ENCODE measurements at regions not wholly inside any gene's neighbourhood (a gene's known extent, or its start where the extent isn't known, plus 50 kb on each side); places are given as distances from the start of the nearest gene placed in this dataset.
"Not testable (repeated sequence)": the region's sequence is repeated elsewhere in the genome, so short reads cannot be mapped to it uniquely, and the experiment has no call there.

- TF ChIP-seq CTCF (conservative IDR thresholded peaks at IDR 0.05; ENCODE audit: low read depth, low read length) (no peak), EZH2 (IDR thresholded peaks at IDR 0.05; ENCODE audit: borderline replicate concordance, low read depth, low read length, poor library complexity, severe bottlenecking) (no peak)
- Histone ChIP-seq H3K9me3 (ENCODE audit: low read depth, low read length, poor library complexity, severe bottlenecking) (no peaks in the 10 kb centered on the region), H3K4me1 (ENCODE audit: insufficient read depth, low read length, poor library complexity, severe bottlenecking) (no peaks in the 10 kb centered on the region), H3K27me3 (replicated peaks; ENCODE audit: insufficient read depth, low read depth, low read length, poor library complexity) (no peaks in the 10 kb centered on the region), H3K4me3 (ENCODE audit: low read depth, low read length, poor library complexity, severe bottlenecking) (no peak overlapping the region), H3K27ac (ENCODE audit: low read depth, low read length, poor library complexity, severe bottlenecking) (no peak overlapping the region), H3K36me3 (ENCODE audit: insufficient read depth, low read length, poor library complexity, severe bottlenecking) (no peaks in the 10 kb centered on the region)
- BruUV-seq (replicated peaks), result no TSS peak
- DNase-seq (ENCODE audit: low spot score), result no peak
- ChIA-PET POLR2A (ENCODE audit: low non-redundant PET) (no interaction called here), CTCF (no interaction called here)
- intact Hi-C loops (cut with micrococcal nuclease; ENCODE audit: unreplicated experiment), result no loop called here
Observed at GRCh38 chr13:90510319-90510718, 837.2 kb upstream of the MIR17HG start.

GRCh38 chr13:90511903-90512302, 835.6 kb upstream of the MIR17HG start:
- no peak overlapping the region for H3K27ac ChIP-seq (ENCODE audit: low read depth, low read length, poor library complexity, severe bottlenecking)
- H3K4me1 ChIP-seq (ENCODE audit: insufficient read depth, low read length, poor library complexity, severe bottlenecking), result no peaks in the 10 kb centered on the region
- intact Hi-C loops (cut with micrococcal nuclease; ENCODE audit: unreplicated experiment), result no loop called here
- no peaks in the 10 kb centered on the region for H3K27me3 ChIP-seq (replicated peaks; ENCODE audit: insufficient read depth, low read depth, low read length, poor library complexity)
- H3K4me3 ChIP-seq (ENCODE audit: low read depth, low read length, poor library complexity, severe bottlenecking), result no peak overlapping the region
- no peaks in the 10 kb centered on the region for H3K36me3 ChIP-seq (ENCODE audit: insufficient read depth, low read length, poor library complexity, severe bottlenecking)
- CTCF ChIA-PET, result no interaction called here
- TF ChIP-seq EZH2 (IDR thresholded peaks at IDR 0.05; ENCODE audit: borderline replicate concordance, low read depth, low read length, poor library complexity, severe bottlenecking), result no peak
- TF ChIP-seq CTCF (conservative IDR thresholded peaks at IDR 0.05; ENCODE audit: low read depth, low read length), result no peak
- POLR2A ChIA-PET (ENCODE audit: low non-redundant PET), result no interaction called here
- no peak for DNase-seq (ENCODE audit: low spot score)
- H3K9me3 ChIP-seq (ENCODE audit: low read depth, low read length, poor library complexity, severe bottlenecking), result no peaks in the 10 kb centered on the region
- BruUV-seq (replicated peaks), result no TSS peak

- H3K4me1 ChIP-seq (ENCODE audit: insufficient read depth, low read length, poor library complexity, severe bottlenecking); DNase-seq (ENCODE audit: low spot score); intact Hi-C loops (cut with micrococcal nuclease; ENCODE audit: unreplicated experiment); H3K27ac ChIP-seq (ENCODE audit: low read depth, low read length, poor library complexity, severe bottlenecking); BruUV-seq (replicated peaks); H3K9me3 ChIP-seq (ENCODE audit: low read depth, low read length, poor library complexity, severe bottlenecking); CTCF ChIA-PET; H3K36me3 ChIP-seq (ENCODE audit: insufficient read depth, low read length, poor library complexity, severe bottlenecking); H3K27me3 ChIP-seq (replicated peaks; ENCODE audit: insufficient read depth, low read depth, low read length, poor library complexity); POLR2A ChIA-PET (ENCODE audit: low non-redundant PET); H3K4me3 ChIP-seq (ENCODE audit: low read depth, low read length, poor library complexity, severe bottlenecking): not testable (repeated sequence)
Observed at GRCh38 chr13:90514712-90515111, 832.8 kb upstream of the MIR17HG start.

GRCh38 chr13:90518417-90518816, 829.1 kb upstream of the MIR17HG start:
- ChIA-PET CTCF (no interaction called here), POLR2A (ENCODE audit: low non-redundant PET) (no interaction called here)
- TF ChIP-seq EZH2 (IDR thresholded peaks at IDR 0.05; ENCODE audit: borderline replicate concordance, low read depth, low read length, poor library complexity, severe bottlenecking), result no peak
- TF ChIP-seq CTCF (conservative IDR thresholded peaks at IDR 0.05; ENCODE audit: low read depth, low read length), result no peak
- Histone ChIP-seq H3K27me3 (replicated peaks; ENCODE audit: insufficient read depth, low read depth, low read length, poor library complexity) (no peaks in the 10 kb centered on the region), H3K4me3 (ENCODE audit: low read depth, low read length, poor library complexity, severe bottlenecking) (no peak overlapping the region), H3K36me3 (ENCODE audit: insufficient read depth, low read length, poor library complexity, severe bottlenecking) (no peaks in the 10 kb centered on the region), H3K4me1 (ENCODE audit: insufficient read depth, low read length, poor library complexity, severe bottlenecking) (no peaks in the 10 kb centered on the region), H3K9me3 (ENCODE audit: low read depth, low read length, poor library complexity, severe bottlenecking) (peaks cover 13% of the 10 kb centered on the region), H3K27ac (ENCODE audit: low read depth, low read length, poor library complexity, severe bottlenecking) (no peak overlapping the region)
- intact Hi-C loops (cut with micrococcal nuclease; ENCODE audit: unreplicated experiment), result no loop called here
- DNase-seq (ENCODE audit: low spot score), result no peak
- BruUV-seq (replicated peaks), result no TSS peak

Measured in A673 (cell line).